ENCODE measurements at regions not wholly inside any gene's neighbourhood (a gene's known extent, or its start where the extent isn't known, plus 50 kb on each side); places are given as distances from the start of the nearest gene placed in this dataset.

DNA sequence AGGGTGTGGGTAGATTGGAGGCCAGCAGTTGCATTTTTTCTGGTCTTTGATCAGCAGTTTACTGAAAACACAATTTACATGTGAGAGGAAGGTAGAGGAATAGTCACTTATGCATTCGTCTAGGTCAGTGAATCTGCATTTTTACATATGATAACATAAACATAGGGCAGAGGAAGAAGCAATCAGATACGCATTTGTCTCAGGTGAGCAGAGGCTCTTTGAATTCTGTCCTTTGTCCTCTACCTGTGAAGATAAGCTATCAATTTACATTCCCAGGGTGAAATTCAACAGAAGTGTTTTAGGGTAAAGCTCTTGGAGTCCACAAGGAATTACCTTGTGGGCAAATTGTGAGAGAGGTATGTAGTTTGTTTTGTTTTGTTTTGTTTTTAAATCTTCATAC lies 306.5 kb downstream of the MAGEB5 start:
- no peak for TF ChIP-seq CTCF (IDR thresholded peaks at IDR 0.05; ENCODE audit: poor library complexity)
- TF ChIP-seq EZH2phosphoT487 (IDR thresholded peaks at IDR 0.05; ENCODE audit: low read depth, severe bottlenecking, unreplicated experiment): no peak
- no peak for TF ChIP-seq EZH2 (IDR thresholded peaks at IDR 0.05; ENCODE audit: borderline replicate concordance)
